IPS-18a (cell line): ENCODE measurements at regions not wholly inside any gene's neighbourhood (a gene's known extent, or its start where the extent isn't known, plus 50 kb on each side); places are given as distances from the start of the nearest gene placed in this dataset.
"Not testable (repeated sequence)": the region's sequence is repeated elsewhere in the genome, so short reads cannot be mapped to it uniquely, and the experiment has no call there.

ENCODE experiments used
- H3K27ac ChIP-seq: one replicate; pipeline ENCODE4 v1.5.1; 2013; ENCODE audit warnings: low read length
- H3K27me3 ChIP-seq: one replicate; pipeline ENCODE4 v1.6.1; 2013; ENCODE audit warnings: mild to moderate bottlenecking, low read length; ENCODE audit not compliant: control insufficient read depth, insufficient read depth
- H3K36me3 ChIP-seq: one replicate; pipeline ENCODE4 v1.6.1; 2013; ENCODE audit warnings: low read depth, low read length; ENCODE audit not compliant: control insufficient read depth
- H3K4me1 ChIP-seq: one replicate; pipeline ENCODE4 v1.6.1; 2013; ENCODE audit warnings: low read depth, low read length; ENCODE audit not compliant: control insufficient read depth
- H3K4me3 ChIP-seq: one replicate; pipeline ENCODE4 v1.5.1; 2013; ENCODE audit warnings: low read length
- H3K9ac ChIP-seq: one replicate; pipeline ENCODE4 v1.6.1; 2013; ENCODE audit warnings: mild to moderate bottlenecking, low read length, moderate library complexity
- H3K9me3 ChIP-seq: one replicate; pipeline ENCODE4 v1.6.1; 2013; ENCODE audit warnings: low read depth, low read length; ENCODE audit not compliant: control insufficient read depth

DNA sequence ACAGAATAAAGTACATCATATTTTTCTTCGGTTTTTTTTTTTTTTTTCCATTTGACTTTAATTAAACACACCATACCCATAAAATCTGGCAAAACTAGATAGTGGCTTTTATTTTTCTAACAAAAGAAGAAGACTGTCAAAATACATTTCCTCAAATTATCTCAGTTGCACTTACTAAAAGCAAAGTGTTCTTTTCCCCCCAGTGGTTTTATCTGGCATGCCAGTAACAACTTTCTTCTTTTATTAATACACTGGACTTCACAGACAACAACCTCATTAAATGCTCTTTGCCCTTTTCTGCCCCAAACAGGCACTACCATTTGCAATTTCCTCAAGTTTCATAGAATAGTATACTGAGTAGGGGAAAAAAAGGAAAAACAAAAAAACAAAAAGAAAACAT, 1792.3 kb downstream of the EFNA5 start:
- Histone ChIP-seq H3K9me3 (no peaks in the 10 kb centered on the region), H3K27me3 (no peaks in the 10 kb centered on the region), H3K9ac (no peak overlapping the region), H3K27ac (no peak overlapping the region), H3K4me1 (no peaks in the 10 kb centered on the region), H3K36me3 (no peaks in the 10 kb centered on the region), H3K4me3 (no peak overlapping the region)

DNA sequence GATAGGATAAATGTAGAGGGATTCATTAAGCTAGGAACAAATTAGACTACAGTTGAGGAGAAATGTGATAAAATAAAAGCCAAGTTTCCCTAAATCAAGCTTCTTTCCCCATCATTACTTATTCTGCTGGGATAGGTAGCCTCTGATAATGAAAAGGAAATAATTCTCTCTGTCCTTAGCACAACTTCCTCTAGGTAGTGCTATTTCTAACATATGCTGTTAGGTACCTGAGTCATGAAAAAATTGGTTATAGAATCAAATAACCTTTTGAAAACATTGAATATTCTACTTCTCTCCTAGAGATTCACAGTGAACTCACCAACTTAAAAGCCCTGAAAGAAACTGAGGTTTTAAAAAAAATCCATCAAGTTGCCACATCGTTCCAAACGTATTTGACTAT, 1793.1 kb downstream of the EFNA5 start:
- Histone ChIP-seq H3K36me3 (no peaks in the 10 kb centered on the region), H3K27me3 (no peaks in the 10 kb centered on the region), H3K4me3 (no peak overlapping the region), H3K4me1 (no peaks in the 10 kb centered on the region), H3K9ac (no peak overlapping the region), H3K9me3 (no peaks in the 10 kb centered on the region), H3K27ac (no peak overlapping the region)

DNA sequence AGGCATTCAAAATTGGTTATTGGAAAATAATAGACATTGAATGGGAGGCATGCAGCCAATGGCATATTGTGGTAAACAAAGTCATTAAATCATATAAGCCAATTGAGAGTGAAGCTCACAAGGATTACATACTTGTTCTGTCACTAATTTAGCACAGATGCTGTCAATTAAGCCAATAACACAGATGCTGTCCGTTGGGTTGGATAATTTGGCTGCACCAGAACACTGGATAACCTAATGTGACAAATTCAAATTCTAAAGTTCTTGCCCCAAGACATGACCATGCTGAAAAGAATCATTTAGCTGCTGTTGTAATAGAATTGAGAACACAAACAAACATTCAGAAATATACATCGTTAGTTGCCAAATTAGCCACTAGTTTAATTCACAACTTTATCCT, 1796.4 kb downstream of the EFNA5 start:
- Histone ChIP-seq H3K9ac (no peak overlapping the region), H3K36me3 (no peaks in the 10 kb centered on the region), H3K4me3 (no peak overlapping the region), H3K27me3 (no peaks in the 10 kb centered on the region), H3K9me3 (no peaks in the 10 kb centered on the region), H3K4me1 (no peaks in the 10 kb centered on the region), H3K27ac (no peak overlapping the region)

- Histone ChIP-seq H3K4me3 (no peak overlapping the region), H3K27ac (no peak overlapping the region), H3K9me3 (no peaks in the 10 kb centered on the region), H3K4me1 (no peaks in the 10 kb centered on the region), H3K9ac (no peak overlapping the region), H3K36me3 (no peaks in the 10 kb centered on the region), H3K27me3 (no peaks in the 10 kb centered on the region)
Observed at GRCh38 chr5:105872569-105873270, 1798.0 kb downstream of the EFNA5 start.

DNA sequence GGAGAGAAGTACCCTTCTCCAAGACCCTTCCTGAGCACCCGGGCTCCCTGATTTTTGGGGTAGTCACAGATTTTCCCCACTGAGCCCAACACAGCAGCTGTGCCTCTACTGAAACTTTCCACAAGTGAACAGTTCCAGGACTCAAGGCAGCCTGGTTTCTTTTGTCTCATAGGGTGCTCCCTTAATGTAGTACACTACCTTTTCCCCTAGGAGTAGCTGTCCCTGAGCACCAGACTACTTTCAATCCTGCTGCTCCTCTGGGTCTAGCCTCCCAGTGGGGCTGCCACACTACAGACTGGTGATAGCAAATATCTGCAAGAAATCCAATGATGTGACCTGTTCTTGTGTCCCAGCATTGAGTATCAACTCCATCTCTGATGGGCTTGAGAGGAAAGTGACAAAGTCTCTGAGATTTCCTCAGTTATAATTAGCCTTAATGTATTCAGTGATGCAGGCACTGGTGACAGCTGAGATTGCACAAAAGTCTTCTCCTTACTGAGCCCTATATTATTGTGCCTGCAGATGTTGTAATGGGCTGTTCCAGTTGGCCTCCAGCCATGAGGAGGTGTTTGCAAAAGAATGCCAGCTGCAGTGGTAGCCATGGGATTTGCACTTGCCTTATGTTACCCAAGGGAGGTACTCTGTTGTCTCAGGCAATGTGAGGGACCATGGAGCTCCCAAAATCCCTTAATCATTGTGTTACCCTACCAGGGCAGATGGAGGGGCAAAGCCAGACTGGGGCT, 1802.5 kb downstream of the EFNA5 start:
- Histone ChIP-seq H3K27me3 (no peaks in the 10 kb centered on the region), H3K4me3 (no peak overlapping the region), H3K9ac (no peak overlapping the region), H3K9me3 (no peaks in the 10 kb centered on the region), H3K36me3 (no peaks in the 10 kb centered on the region), H3K4me1 (no peaks in the 10 kb centered on the region), H3K27ac (no peak overlapping the region)

GRCh38 chr5:105865834-105866233, 1804.9 kb downstream of the EFNA5 start:
- H3K27me3 ChIP-seq = no peaks in the 10 kb centered on the region
- no peaks in the 10 kb centered on the region for H3K36me3 ChIP-seq
- no peak overlapping the region for H3K4me3 ChIP-seq
- H3K4me1 ChIP-seq = no peaks in the 10 kb centered on the region
- no peak overlapping the region for H3K9ac ChIP-seq
- no peaks in the 10 kb centered on the region for H3K9me3 ChIP-seq
- no peak overlapping the region for H3K27ac ChIP-seq

GRCh38 chr5:105859350-105859749, 1811.4 kb downstream of the EFNA5 start:
- not testable (repeated sequence) for H3K4me1 ChIP-seq, H3K4me3 ChIP-seq, H3K9me3 ChIP-seq, H3K27me3 ChIP-seq, H3K9ac ChIP-seq, H3K36me3 ChIP-seq, H3K27ac ChIP-seq

- Histone ChIP-seq H3K9me3 (no peaks in the 10 kb centered on the region), H3K27ac (no peak overlapping the region), H3K4me1 (no peaks in the 10 kb centered on the region), H3K9ac (no peak overlapping the region), H3K4me3 (no peak overlapping the region), H3K27me3 (no peaks in the 10 kb centered on the region), H3K36me3 (no peaks in the 10 kb centered on the region)
Observed at GRCh38 chr5:105849701-105850100, 1821.0 kb downstream of the EFNA5 start.

GRCh38 chr5:105840800-105841199, 1829.9 kb downstream of the EFNA5 start:
- Histone ChIP-seq H3K36me3 (no peaks in the 10 kb centered on the region), H3K27ac (no peak overlapping the region), H3K9ac (no peak overlapping the region), H3K4me1 (no peaks in the 10 kb centered on the region), H3K9me3 (no peaks in the 10 kb centered on the region), H3K4me3 (no peak overlapping the region), H3K27me3 (no peaks in the 10 kb centered on the region)

DNA sequence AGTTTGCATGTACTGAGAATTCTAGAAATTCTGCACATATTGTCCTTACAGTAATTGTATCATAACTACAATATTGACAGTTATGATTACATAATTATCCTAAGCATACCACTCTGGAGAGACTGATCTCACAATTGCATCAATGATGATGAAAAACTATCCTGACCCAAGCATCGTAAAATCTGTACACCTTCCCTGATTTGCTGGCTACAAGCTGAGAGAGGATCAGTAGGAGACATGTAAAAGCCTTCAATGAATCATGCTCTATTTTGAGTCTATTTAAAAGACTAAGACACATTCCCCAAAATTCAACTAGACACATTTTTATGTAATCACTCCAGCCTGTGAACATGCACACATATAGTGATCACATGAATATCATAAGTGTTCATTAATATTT, 1833.8 kb downstream of the EFNA5 start:
- H3K27ac ChIP-seq = no peak overlapping the region
- no peaks in the 10 kb centered on the region for H3K9me3 ChIP-seq
- no peaks in the 10 kb centered on the region for H3K4me1 ChIP-seq
- H3K36me3 ChIP-seq = no peaks in the 10 kb centered on the region
- no peak overlapping the region for H3K4me3 ChIP-seq
- no peaks in the 10 kb centered on the region for H3K27me3 ChIP-seq
- no peak overlapping the region for H3K9ac ChIP-seq

DNA sequence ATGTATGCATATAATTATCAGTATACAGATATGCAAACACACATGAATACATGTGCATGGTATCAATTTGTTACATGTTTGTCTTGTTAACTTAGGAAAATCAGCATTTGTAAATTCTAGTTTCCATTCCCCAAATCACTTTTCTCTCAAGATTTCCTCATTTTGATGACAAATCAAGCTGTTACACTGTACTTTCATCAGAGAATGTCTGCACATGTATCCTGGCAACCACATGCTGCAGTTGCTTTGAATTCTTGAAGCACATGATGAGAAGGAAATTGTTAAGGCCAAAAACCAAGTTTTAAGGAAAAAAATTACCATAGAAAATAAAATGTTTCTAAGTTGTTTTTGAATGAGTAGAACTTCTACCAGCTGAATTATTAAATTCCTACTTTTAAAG, 1834.5 kb downstream of the EFNA5 start:
- Histone ChIP-seq H3K4me1 (no peaks in the 10 kb centered on the region), H3K9ac (no peak overlapping the region), H3K27me3 (no peaks in the 10 kb centered on the region), H3K27ac (no peak overlapping the region), H3K4me3 (no peak overlapping the region), H3K36me3 (no peaks in the 10 kb centered on the region), H3K9me3 (no peaks in the 10 kb centered on the region)

- H3K4me1 ChIP-seq = no peaks in the 10 kb centered on the region
- no peak overlapping the region for H3K4me3 ChIP-seq
- no peaks in the 10 kb centered on the region for H3K9me3 ChIP-seq
- no peak overlapping the region for H3K9ac ChIP-seq
- no peaks in the 10 kb centered on the region for H3K27me3 ChIP-seq
- H3K36me3 ChIP-seq = no peaks in the 10 kb centered on the region
- H3K27ac ChIP-seq = no peak overlapping the region
Observed at GRCh38 chr5:105828821-105829220, 1841.9 kb downstream of the EFNA5 start.
